Activated CD8-positive, alpha-beta T cell treated with anti-CD3 and anti-CD28 coated beads for 36 hours (primary cell): ENCODE measurements at regions not wholly inside any gene's neighbourhood (a gene's known extent, or its start where the extent isn't known, plus 50 kb on each side); places are given as distances from the start of the nearest gene placed in this dataset.

Experiments
- ATAC-seq: fragments of 200-7000 bp; cut with Tn5 transposase; one replicate; pipeline ENCODE4 v1.10.0; 2021; ENCODE audit warnings: mild to moderate bottlenecking, moderate library complexity
- CTCF ChIA-PET: fragments of 350-600 bp; sonication (Branson Sonifier 250); formaldehyde crosslinking; loops from one replicate; lab custom pipeline; 2021; ENCODE audit warnings: antibody characterized with exemption; lab: Charles Lee
- POLR2A ChIA-PET: fragments of 350-600 bp; sonication (Branson Sonifier 250); formaldehyde crosslinking; loops from one replicate; lab custom pipeline; 2021; ENCODE audit warnings: antibody characterized with exemption; lab: Charles Lee
- DNase-seq: peaks from one replicate; pipeline ENCODE4 v3.0.0-alpha.2; 2020
- H3K27ac Mint-ChIP-seq: one replicate; pipeline ENCODE4 v1.8.0; 2021; ENCODE audit warnings: mild to moderate bottlenecking, mixed read lengths
- H3K27me3 Mint-ChIP-seq: one replicate; pipeline ENCODE4 v1.8.0; 2021; ENCODE audit warnings: mixed read lengths
- H3K36me3 Mint-ChIP-seq: one replicate; pipeline ENCODE4 v1.8.0; 2021; ENCODE audit warnings: low read depth, mixed read lengths
- H3K4me1 Mint-ChIP-seq: one replicate; pipeline ENCODE4 v1.8.0; 2021; ENCODE audit warnings: low read depth, mixed read lengths
- H3K4me3 Mint-ChIP-seq: one replicate; pipeline ENCODE4 v1.8.0; 2021; ENCODE audit warnings: mild to moderate bottlenecking, moderate library complexity, mixed read lengths
- H3K9me3 Mint-ChIP-seq: one replicate; pipeline ENCODE4 v1.8.0; 2021; ENCODE audit warnings: mixed read lengths
- CTCF ChIP-seq: fragments of 200-600 bp; IDR thresholded peaks from one replicate; pipeline ENCODE4 v1.8.0; 2022; ENCODE audit warnings: antibody characterized with exemption, mild to moderate bottlenecking
- intact Hi-C: fragments of 100-400 bp; cut with micrococcal nuclease; formaldehyde crosslinking; loops from one replicate; pipeline ENCODE4 v1.10.0; 2022

GRCh38 chr2:188727846-188728245 is 246.3 kb upstream of the COL3A1 start:
- intact Hi-C loops, result no loop called here
- Mint-ChIP-seq H3K9me3 (no peaks in the 10 kb centered on the region), H3K4me3 (no peak overlapping the region), H3K27me3 (no peaks in the 10 kb centered on the region), H3K4me1 (no peaks in the 10 kb centered on the region), H3K27ac (no peak overlapping the region), H3K36me3 (no peaks in the 10 kb centered on the region)
- DNase-seq (no peak), ATAC-seq (no peak)
- no peak for TF ChIP-seq CTCF
- ChIA-PET CTCF (no interaction called here), POLR2A (no interaction called here)

GRCh38 chr2:188734691-188735090 is 239.5 kb upstream of the COL3A1 start:
- DNase-seq (no peak), ATAC-seq (no peak)
- no peak overlapping the region for H3K27ac Mint-ChIP-seq
- H3K4me3 Mint-ChIP-seq, result no peak overlapping the region
- no peaks in the 10 kb centered on the region for H3K27me3 Mint-ChIP-seq
- ChIA-PET POLR2A (no interaction called here), CTCF (no interaction called here)
- H3K4me1 Mint-ChIP-seq, result no peaks in the 10 kb centered on the region
- TF ChIP-seq CTCF, result no peak
- intact Hi-C loops, result no loop called here
- no peaks in the 10 kb centered on the region for H3K36me3 Mint-ChIP-seq
- H3K9me3 Mint-ChIP-seq, result no peaks in the 10 kb centered on the region

GRCh38 chr2:188746727-188747126 is 227.4 kb upstream of the COL3A1 start:
- no peaks in the 10 kb centered on the region for H3K27me3 Mint-ChIP-seq
- no peaks in the 10 kb centered on the region for H3K36me3 Mint-ChIP-seq
- ATAC-seq (no peak), DNase-seq (no peak)
- no peak for TF ChIP-seq CTCF
- H3K4me3 Mint-ChIP-seq, result no peak overlapping the region
- H3K27ac Mint-ChIP-seq, result no peak overlapping the region
- peaks cover 3% of the 10 kb centered on the region for H3K9me3 Mint-ChIP-seq
- CTCF ChIA-PET, result no interaction called here
- POLR2A ChIA-PET, result no interaction called here
- intact Hi-C loops, result no loop called here
- no peaks in the 10 kb centered on the region for H3K4me1 Mint-ChIP-seq

GRCh38 chr2:188751816-188752215 is 222.4 kb upstream of the COL3A1 start:
- ChIA-PET CTCF (no interaction called here), POLR2A (no interaction called here)
- H3K27ac Mint-ChIP-seq, result no peak overlapping the region
- H3K4me3 Mint-ChIP-seq, result no peak overlapping the region
- H3K4me1 Mint-ChIP-seq, result no peaks in the 10 kb centered on the region
- no peak for ATAC-seq
- no peak for TF ChIP-seq CTCF
- no peaks in the 10 kb centered on the region for H3K36me3 Mint-ChIP-seq
- H3K27me3 Mint-ChIP-seq, result no peaks in the 10 kb centered on the region
- intact Hi-C loops, result no loop called here
- H3K9me3 Mint-ChIP-seq, result peaks cover 2% of the 10 kb centered on the region
- no peak for DNase-seq

- H3K27me3 Mint-ChIP-seq, result no peaks in the 10 kb centered on the region
- no peaks in the 10 kb centered on the region for H3K4me1 Mint-ChIP-seq
- ATAC-seq (no peak), DNase-seq (no peak)
- no peak overlapping the region for H3K27ac Mint-ChIP-seq
- ChIA-PET CTCF (no interaction called here), POLR2A (no interaction called here)
- no peaks in the 10 kb centered on the region for H3K36me3 Mint-ChIP-seq
- intact Hi-C loops, result no loop called here
- H3K9me3 Mint-ChIP-seq, result peaks cover 2% of the 10 kb centered on the region
- no peak overlapping the region for H3K4me3 Mint-ChIP-seq
- TF ChIP-seq CTCF, result no peak
Measured at GRCh38 chr2:188752311-188752710, 221.9 kb upstream of the COL3A1 start.
